HG03025 (cell line): ENCODE measurements at regions not wholly inside any gene's neighbourhood (a gene's known extent, or its start where the extent isn't known, plus 50 kb on each side); places are given as distances from the start of the nearest gene placed in this dataset.
A peak's percentile ranks its signal among the peaks of the same experiment; 100 is the strongest.
"Not testable (repeated sequence)": the region's sequence is repeated elsewhere in the genome, so short reads cannot be mapped to it uniquely, and the experiment has no call there.

Experiments
- ATAC-seq: cut with Tn5 transposase; IDR thresholded peaks from one replicate; pipeline ENCODE4 v1.9.1; 2021; ENCODE audit warnings: mild to moderate bottlenecking, moderate library complexity; ENCODE audit not compliant: unreplicated experiment, low FRiP score

GRCh38 chr5:163692091-163692490 is 186.7 kb downstream of the MAT2B start:
- ATAC-seq = no peak

GRCh38 chr5:163695830-163696578 is 190.6 kb downstream of the MAT2B start:
- no peak for ATAC-seq

- ATAC-seq = no peak
Observed at GRCh38 chr5:163696579-163696887, 191.1 kb downstream of the MAT2B start.

- no peak for ATAC-seq
Observed at GRCh38 chr5:163706053-163706771, 200.8 kb downstream of the MAT2B start.

- no peak for ATAC-seq
Observed at GRCh38 chr5:163712011-163712410, 206.6 kb downstream of the MAT2B start.

- ATAC-seq = no peak
Observed at GRCh38 chr5:163718272-163718671, 212.9 kb downstream of the MAT2B start.

GRCh38 chr5:163724305-163724704 is 218.9 kb downstream of the MAT2B start:
- no peak for ATAC-seq

- ATAC-seq = peak; percentile 68
Observed at GRCh38 chr5:163727028-163727427, 221.6 kb downstream of the MAT2B start.

GRCh38 chr5:163730206-163730756 is 224.9 kb downstream of the MAT2B start:
- ATAC-seq = no peak

- ATAC-seq = no peak
Observed at GRCh38 chr5:163731256-163731655, 225.8 kb downstream of the MAT2B start.

- no peak for ATAC-seq
Observed at GRCh38 chr5:163735069-163735468, 229.7 kb downstream of the MAT2B start.

GRCh38 chr5:163747586-163747985 is 242.2 kb downstream of the MAT2B start:
- ATAC-seq = no peak

- no peak for ATAC-seq
Observed at GRCh38 chr5:163748934-163749333, 243.5 kb downstream of the MAT2B start.

GRCh38 chr5:163750415-163750814 is 245.0 kb downstream of the MAT2B start:
- ATAC-seq = not testable (repeated sequence)

GRCh38 chr5:163755505-163755904 is 250.1 kb downstream of the MAT2B start:
- no peak for ATAC-seq

- ATAC-seq = no peak
Observed at GRCh38 chr5:163756170-163756569, 250.8 kb downstream of the MAT2B start.

- ATAC-seq = no peak
Observed at GRCh38 chr5:163757344-163757743, 251.9 kb downstream of the MAT2B start.

GRCh38 chr5:163758283-163758711 is 252.9 kb downstream of the MAT2B start:
- no peak for ATAC-seq

- ATAC-seq = no peak
Observed at GRCh38 chr5:163759000-163759704, 253.7 kb downstream of the MAT2B start.

- no peak for ATAC-seq
Observed at GRCh38 chr5:163760498-163760897, 255.1 kb downstream of the MAT2B start.
